ENCODE measurements at regions not wholly inside any gene's neighbourhood (a gene's known extent, or its start where the extent isn't known, plus 50 kb on each side); places are given as distances from the start of the nearest gene placed in this dataset.
A peak's percentile ranks its signal among the peaks of the same experiment; 100 is the strongest.

GRCh38 chr11:13166036-13166435 is 111.6 kb upstream of the BMAL1 start:
- no peak for ATAC-seq
- CTCF ChIA-PET: no interaction called here
- Histone ChIP-seq H3K4me2 (ENCODE audit: low read length) (no peak overlapping the region), H3K9me3 (ENCODE audit: low read length) (no peaks in the 10 kb centered on the region), H3K9me2 (replicated peaks; ENCODE audit: low read length) (no peaks in the 10 kb centered on the region), H3K4me3 (ENCODE audit: low read length) (no peak overlapping the region), H3K27ac (ENCODE audit: low read length) (no peak overlapping the region), H3K27me3 (ENCODE audit: low read length) (no peaks in the 10 kb centered on the region), H2AFZ (ENCODE audit: low read length) (no peak overlapping the region), H3K9ac (ENCODE audit: low read length) (no peak overlapping the region), H3K4me1 (ENCODE audit: insufficient read depth, low read length) (no peaks in the 10 kb centered on the region), H4K20me1 (ENCODE audit: low read length) (no peaks in the 10 kb centered on the region), H3K36me3 (ENCODE audit: low read depth, low read length) (no peaks in the 10 kb centered on the region), H3F3A (ENCODE audit: low read length, unreplicated experiment) (no peaks in the 10 kb centered on the region), H3K79me2 (ENCODE audit: low read length) (no peaks in the 10 kb centered on the region)
- POLR2A ChIA-PET (ENCODE audit: unreplicated experiment): no interaction called here
- DNase-seq: no peak
- TF ChIP-seq EZH2 (IDR thresholded peaks at IDR 0.05; ENCODE audit: low read length, unreplicated experiment) (no peak), CTCF (conservative IDR thresholded peaks at IDR 0.05; ENCODE audit: low read depth, low read length) (no peak), EZH2phosphoT487 (IDR thresholded peaks at IDR 0.05; ENCODE audit: borderline replicate concordance, low read length) (no peak)
- intact Hi-C loops (cut with micrococcal nuclease): no loop called here
- BruUV-seq (replicated peaks): no TSS peak

GRCh38 chr11:13168271-13168670 is 109.3 kb upstream of the BMAL1 start:
- H3K36me3 ChIP-seq (ENCODE audit: low read depth, low read length): no peaks in the 10 kb centered on the region
- intact Hi-C loops (cut with micrococcal nuclease): no loop called here
- no peaks in the 10 kb centered on the region for H3K79me2 ChIP-seq (ENCODE audit: low read length)
- H3K4me3 ChIP-seq (ENCODE audit: low read length): no peak overlapping the region
- no peak overlapping the region for H3K9ac ChIP-seq (ENCODE audit: low read length)
- TF ChIP-seq EZH2 (IDR thresholded peaks at IDR 0.05; ENCODE audit: low read length, unreplicated experiment): no peak
- no peak for TF ChIP-seq EZH2phosphoT487 (IDR thresholded peaks at IDR 0.05; ENCODE audit: borderline replicate concordance, low read length)
- TF ChIP-seq CTCF (conservative IDR thresholded peaks at IDR 0.05; ENCODE audit: low read depth, low read length): no peak
- BruUV-seq (replicated peaks): no TSS peak
- H3K9me2 ChIP-seq (replicated peaks; ENCODE audit: low read length): no peaks in the 10 kb centered on the region
- H4K20me1 ChIP-seq (ENCODE audit: low read length): no peaks in the 10 kb centered on the region
- no peaks in the 10 kb centered on the region for H3K9me3 ChIP-seq (ENCODE audit: low read length)
- no peaks in the 10 kb centered on the region for H3K27me3 ChIP-seq (ENCODE audit: low read length)
- H2AFZ ChIP-seq (ENCODE audit: low read length): no peak overlapping the region
- CTCF ChIA-PET: interaction anchor here (0.5 kb wide), 1 partner anchor 204 kb away, joined by 4 read pairs; no protein-coding TSS in a partner anchor
- POLR2A ChIA-PET (ENCODE audit: unreplicated experiment): no interaction called here
- no peaks in the 10 kb centered on the region for H3F3A ChIP-seq (ENCODE audit: low read length, unreplicated experiment)
- ATAC-seq (no peak), DNase-seq (no peak)
- H3K4me2 ChIP-seq (ENCODE audit: low read length): no peak overlapping the region
- H3K4me1 ChIP-seq (ENCODE audit: insufficient read depth, low read length): no peaks in the 10 kb centered on the region
- H3K27ac ChIP-seq (ENCODE audit: low read length): no peak overlapping the region

- H3K27me3 ChIP-seq (ENCODE audit: low read length): no peaks in the 10 kb centered on the region
- no peaks in the 10 kb centered on the region for H3K9me2 ChIP-seq (replicated peaks; ENCODE audit: low read length)
- H3K27ac ChIP-seq (ENCODE audit: low read length): no peak overlapping the region
- no TSS peak for BruUV-seq (replicated peaks)
- no peak for TF ChIP-seq EZH2 (IDR thresholded peaks at IDR 0.05; ENCODE audit: low read length, unreplicated experiment)
- TF ChIP-seq EZH2phosphoT487 (IDR thresholded peaks at IDR 0.05; ENCODE audit: borderline replicate concordance, low read length): no peak
- TF ChIP-seq CTCF (conservative IDR thresholded peaks at IDR 0.05; ENCODE audit: low read depth, low read length): no peak
- ATAC-seq (peak; percentile 61), DNase-seq (peak; percentile 85)
- H2AFZ ChIP-seq (ENCODE audit: low read length): no peak overlapping the region
- H3K9me3 ChIP-seq (ENCODE audit: low read length): no peaks in the 10 kb centered on the region
- H3K36me3 ChIP-seq (ENCODE audit: low read depth, low read length): no peaks in the 10 kb centered on the region
- no peak overlapping the region for H3K4me2 ChIP-seq (ENCODE audit: low read length)
- intact Hi-C loops (cut with micrococcal nuclease): no loop called here
- no peaks in the 10 kb centered on the region for H3K79me2 ChIP-seq (ENCODE audit: low read length)
- no peak overlapping the region for H3K9ac ChIP-seq (ENCODE audit: low read length)
- H3K4me1 ChIP-seq (ENCODE audit: insufficient read depth, low read length): no peaks in the 10 kb centered on the region
- ChIA-PET POLR2A (ENCODE audit: unreplicated experiment) (no interaction called here), CTCF (no interaction called here)
- H4K20me1 ChIP-seq (ENCODE audit: low read length): no peaks in the 10 kb centered on the region
- H3F3A ChIP-seq (ENCODE audit: low read length, unreplicated experiment): no peaks in the 10 kb centered on the region
- no peak overlapping the region for H3K4me3 ChIP-seq (ENCODE audit: low read length)
Observed at GRCh38 chr11:13169709-13170108, 107.9 kb upstream of the BMAL1 start.

All from PC-3 (cell line).